HEK293T (cell line): ENCODE measurements at regions not wholly inside any gene's neighbourhood (a gene's known extent, or its start where the extent isn't known, plus 50 kb on each side); places are given as distances from the start of the nearest gene placed in this dataset.
A peak's percentile ranks its signal among the peaks of the same experiment; 100 is the strongest.

Experiments used
- CTCF ChIA-PET: fragments of 350-600 bp; formaldehyde crosslinking; extraction: SDS; loops from one replicate; lab custom pipeline; 2021; ENCODE audit warnings: antibody characterized with exemption, inconsistent platforms; lab: Yijun Ruan, JAX
- POLR2A ChIA-PET: fragments of 350-600 bp; formaldehyde crosslinking; extraction: SDS; loops from one replicate; lab custom pipeline; 2020; ENCODE audit warnings: antibody characterized with exemption, inconsistent platforms; lab: Yijun Ruan, JAX
- DNase-seq: peaks from one replicate; pipeline ENCODE4 v3.0.0; 2012; ENCODE audit warnings: mixed read lengths; ENCODE audit errors: extremely low spot score
- ARNT ChIP-seq: fragments of 450-650 bp; IDR thresholded peaks from 2 replicates; pipeline ENCODE4 v1.6.1; 2017; ENCODE audit warnings: mild to moderate bottlenecking
- CTBP1 ChIP-seq: fragments of 450-650 bp; IDR thresholded peaks from 2 replicates; pipeline ENCODE4 v1.6.1; 2016; ENCODE audit warnings: borderline replicate concordance
- FOXA1 ChIP-seq: fragments of 450-650 bp; IDR thresholded peaks from 2 replicates; pipeline ENCODE4 v1.6.1; 2016; ENCODE audit warnings: mild to moderate bottlenecking
- PKNOX1 ChIP-seq: fragments of 450-650 bp; IDR thresholded peaks from 2 replicates; pipeline ENCODE4 v1.6.1; 2016
- SP1 ChIP-seq: fragments of 450-650 bp; IDR thresholded peaks from 2 replicates; pipeline ENCODE4 v1.6.1; 2017

- no peak for DNase-seq
- peak; percentile 57; the same call in 1 of the 2 replicates for TF ChIP-seq CTBP1
- TF ChIP-seq SP1: no peak
- peak; percentile 76 for TF ChIP-seq PKNOX1
- TF ChIP-seq ARNT: 0 out of 2 replicates have a peak, but pooled peaks have one; percentile 17
- TF ChIP-seq FOXA1: peak; percentile 61; the same call in 1 of the 2 replicates
- ChIA-PET POLR2A (no interaction called here), CTCF (no interaction called here)
Observed at GRCh38 chr4:145988628-145989027, 50.0 kb upstream of the ZNF827 start.
